Right lobe of liver (tissue), 4 donors: ENCODE measurements at regions not wholly inside any gene's neighbourhood (a gene's known extent, or its start where the extent isn't known, plus 50 kb on each side); places are given as distances from the start of the nearest gene placed in this dataset.

Experiments used
- POLR2A ChIP-seq: fragments of 450-650 bp; IDR thresholded peaks from one replicate; pipeline ENCODE4 v1.6.1; 2017; ENCODE audit warnings: antibody characterized with exemption, mild to moderate bottlenecking
- TF ChIP-seq, protein P1 (sequence below), 4 donors: fragments of 200-600 bp in 3 of 4; fragments of 450-650 bp in 1 of 4; IDR thresholded peaks; one replicate each; pipeline versions ENCODE4 v1.5.1 to v1.8.0; 2016 to 2022; ENCODE audit warnings: antibody characterized with exemption in 4 of 4, mild to moderate bottlenecking in 2 of 4
- donor health status: DM: no; HTN: no; CAD: no.
- donor health status: DM: no; HTN: no; CAD: no.
- donor health status: DM: no; HTN: yes; CAD: no.

- TF ChIP-seq, protein P1, sequence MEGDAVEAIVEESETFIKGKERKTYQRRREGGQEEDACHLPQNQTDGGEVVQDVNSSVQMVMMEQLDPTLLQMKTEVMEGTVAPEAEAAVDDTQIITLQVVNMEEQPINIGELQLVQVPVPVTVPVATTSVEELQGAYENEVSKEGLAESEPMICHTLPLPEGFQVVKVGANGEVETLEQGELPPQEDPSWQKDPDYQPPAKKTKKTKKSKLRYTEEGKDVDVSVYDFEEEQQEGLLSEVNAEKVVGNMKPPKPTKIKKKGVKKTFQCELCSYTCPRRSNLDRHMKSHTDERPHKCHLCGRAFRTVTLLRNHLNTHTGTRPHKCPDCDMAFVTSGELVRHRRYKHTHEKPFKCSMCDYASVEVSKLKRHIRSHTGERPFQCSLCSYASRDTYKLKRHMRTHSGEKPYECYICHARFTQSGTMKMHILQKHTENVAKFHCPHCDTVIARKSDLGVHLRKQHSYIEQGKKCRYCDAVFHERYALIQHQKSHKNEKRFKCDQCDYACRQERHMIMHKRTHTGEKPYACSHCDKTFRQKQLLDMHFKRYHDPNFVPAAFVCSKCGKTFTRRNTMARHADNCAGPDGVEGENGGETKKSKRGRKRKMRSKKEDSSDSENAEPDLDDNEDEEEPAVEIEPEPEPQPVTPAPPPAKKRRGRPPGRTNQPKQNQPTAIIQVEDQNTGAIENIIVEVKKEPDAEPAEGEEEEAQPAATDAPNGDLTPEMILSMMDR (IDR thresholded peaks at IDR 0.05): no peak
- no peak for TF ChIP-seq POLR2A
These were observed 147.7 kb upstream of the PHACTR3 start for GRCh38 chr20:59456342-59457279.
